ENCODE measurements at regions not wholly inside any gene's neighbourhood (a gene's known extent, or its start where the extent isn't known, plus 50 kb on each side); places are given as distances from the start of the nearest gene placed in this dataset.

GRCh38 chrX:147322496-147322895 is 508.0 kb upstream of the CXorf51A start:
- FAIRE-seq (no peak), DNase-seq (no peak)
- H3K4me3 ChIP-seq (ENCODE audit: low read length in 3 of 3): no peak overlapping the region
- no peaks in the 10 kb centered on the region for H3K27me3 ChIP-seq (ENCODE audit: control insufficient read depth, insufficient read depth, low read length)
- no peak overlapping the region for H3K27ac ChIP-seq (ENCODE audit: low read depth in 2 of 2, low read length in 2 of 2)
- no peak overlapping the region for H3K9ac ChIP-seq (ENCODE audit: low read length in 3 of 3)
- TF ChIP-seq, protein P1, sequence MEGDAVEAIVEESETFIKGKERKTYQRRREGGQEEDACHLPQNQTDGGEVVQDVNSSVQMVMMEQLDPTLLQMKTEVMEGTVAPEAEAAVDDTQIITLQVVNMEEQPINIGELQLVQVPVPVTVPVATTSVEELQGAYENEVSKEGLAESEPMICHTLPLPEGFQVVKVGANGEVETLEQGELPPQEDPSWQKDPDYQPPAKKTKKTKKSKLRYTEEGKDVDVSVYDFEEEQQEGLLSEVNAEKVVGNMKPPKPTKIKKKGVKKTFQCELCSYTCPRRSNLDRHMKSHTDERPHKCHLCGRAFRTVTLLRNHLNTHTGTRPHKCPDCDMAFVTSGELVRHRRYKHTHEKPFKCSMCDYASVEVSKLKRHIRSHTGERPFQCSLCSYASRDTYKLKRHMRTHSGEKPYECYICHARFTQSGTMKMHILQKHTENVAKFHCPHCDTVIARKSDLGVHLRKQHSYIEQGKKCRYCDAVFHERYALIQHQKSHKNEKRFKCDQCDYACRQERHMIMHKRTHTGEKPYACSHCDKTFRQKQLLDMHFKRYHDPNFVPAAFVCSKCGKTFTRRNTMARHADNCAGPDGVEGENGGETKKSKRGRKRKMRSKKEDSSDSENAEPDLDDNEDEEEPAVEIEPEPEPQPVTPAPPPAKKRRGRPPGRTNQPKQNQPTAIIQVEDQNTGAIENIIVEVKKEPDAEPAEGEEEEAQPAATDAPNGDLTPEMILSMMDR (IDR thresholded peaks at IDR 0.05; ENCODE audit: borderline replicate concordance, extremely low read depth, insufficient read depth): no peak
- H3K4me1 ChIP-seq (ENCODE audit: control insufficient read depth in 2 of 3, insufficient read depth in 2 of 3, low read depth in 1 of 3, low read length in 3 of 3): no peaks in the 10 kb centered on the region
- no peaks in the 10 kb centered on the region for H3K9me3 ChIP-seq (ENCODE audit: control insufficient read depth in 2 of 3, insufficient read depth in 1 of 3, low read length in 3 of 3)
- H3K36me3 ChIP-seq (ENCODE audit: control insufficient read depth in 2 of 3, insufficient read depth in 3 of 3, low read length in 3 of 3): no peaks in the 10 kb centered on the region
- intact Hi-C loops (cut with DNase I): no loop called here

- Histone ChIP-seq H3K36me3 (ENCODE audit: control insufficient read depth in 2 of 3, insufficient read depth in 3 of 3, low read length in 3 of 3) (no peaks in the 10 kb centered on the region), H3K27ac (ENCODE audit: low read depth in 2 of 2, low read length in 2 of 2) (no peak overlapping the region), H3K4me1 (ENCODE audit: control insufficient read depth in 2 of 3, insufficient read depth in 2 of 3, low read depth in 1 of 3, low read length in 3 of 3) (no peaks in the 10 kb centered on the region), H3K9me3 (ENCODE audit: control insufficient read depth in 2 of 3, insufficient read depth in 1 of 3, low read length in 3 of 3) (no peaks in the 10 kb centered on the region), H3K4me3 (ENCODE audit: low read length in 3 of 3) (no peak overlapping the region), H3K27me3 (ENCODE audit: control insufficient read depth, insufficient read depth, low read length) (no peaks in the 10 kb centered on the region), H3K9ac (ENCODE audit: low read length in 3 of 3) (no peak overlapping the region)
- intact Hi-C loops (cut with DNase I): no loop called here
- FAIRE-seq (no peak), DNase-seq (no peak)
- TF ChIP-seq, protein P1 (IDR thresholded peaks at IDR 0.05; ENCODE audit: borderline replicate concordance, extremely low read depth, insufficient read depth): no peak
Observed at GRCh38 chrX:147315483-147315882, 500.9 kb upstream of the CXorf51A start.
